ENCODE measurements at regions not wholly inside any gene's neighbourhood (a gene's known extent, or its start where the extent isn't known, plus 50 kb on each side); places are given as distances from the start of the nearest gene placed in this dataset.

DNA sequence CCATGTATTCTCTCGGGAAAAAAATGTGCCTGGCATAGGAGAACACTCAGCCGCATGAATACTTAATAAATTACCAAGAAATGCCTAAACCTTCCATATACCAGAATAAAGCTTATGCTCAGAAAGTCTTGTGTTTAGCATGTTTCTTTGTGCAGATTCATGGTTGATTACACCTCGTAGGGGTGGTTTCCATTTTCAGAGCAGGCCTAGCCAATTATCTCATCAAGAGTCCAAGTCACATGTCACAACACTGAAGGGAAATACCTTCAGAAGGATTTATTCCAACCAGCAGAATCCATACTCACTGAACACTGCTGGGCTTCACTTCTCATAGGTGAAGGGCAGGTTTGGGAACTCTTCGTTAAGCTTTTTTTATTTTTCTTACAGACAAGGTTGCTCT is 539.7 kb downstream of the PLXDC2 start:
- CTCF ChIA-PET (ENCODE audit: low intra/inter-chr PET ratio, low total read pairs): no interaction called here
- ATAC-seq: no peak
- H3K36me3 ChIP-seq (replicated peaks in 1 of 2; ENCODE audit: control insufficient read depth in 1 of 2, insufficient read depth in 2 of 2, low read length in 2 of 2): no peaks in the 10 kb centered on the region
- 5% methylated on average over 4 of the region's 4 CpGs for WGBS (ENCODE audit: low lambda C conversion rate)
- no peak overlapping the region for H3K27ac ChIP-seq (ENCODE audit: extremely low read length, insufficient read depth, low read length)
- H4K20me1 ChIP-seq (ENCODE audit: insufficient read depth, low read length): no peaks in the 10 kb centered on the region
- TF ChIP-seq ZNF430 (CRISPR knock-in tag; IDR thresholded peaks at IDR 0.05) (no peak), ZNF589 (CRISPR knock-in tag; conservative IDR thresholded peaks at IDR 0.05) (no peak), YEATS4 (CRISPR knock-in tag; IDR thresholded peaks at IDR 0.05; ENCODE audit: borderline replicate concordance) (no peak)
- no peak overlapping the region for H3K4me3 ChIP-seq (replicated peaks in 1 of 3; ENCODE audit: insufficient read depth in 1 of 3, low read depth in 2 of 3, low read length in 3 of 3)
- BruUV-seq (replicated peaks): no TSS peak
- H3K9me3 ChIP-seq (ENCODE audit: low read length): peaks cover 80% of the 10 kb centered on the region
- intact Hi-C loops (cut with micrococcal nuclease; ENCODE audit: unreplicated experiment): no loop called here
- no peak for DNase-seq (ENCODE audit: low spot score)
- no peak overlapping the region for H2AFZ ChIP-seq (ENCODE audit: low read length)
- no peaks in the 10 kb centered on the region for H3K79me2 ChIP-seq (ENCODE audit: insufficient read depth, low read length)
- in situ Hi-C loops (cut with HindIII; ENCODE audit: extremely low pct_ligation_motif_present, low pct_unique_long_range_greater_than_20kb): no loop called here
- no peak overlapping the region for H3K9ac ChIP-seq (ENCODE audit: insufficient read depth, low read depth, low read length)
- POLR2A ChIA-PET: no interaction called here
- H3K27me3 ChIP-seq (ENCODE audit: control insufficient read depth in 1 of 2, insufficient read depth in 2 of 2, low read length in 2 of 2): no peaks in the 10 kb centered on the region
- no peaks in the 10 kb centered on the region for H3K4me1 ChIP-seq (ENCODE audit: insufficient read depth, low read length)
- H3K4me2 ChIP-seq (ENCODE audit: low read depth, low read length): no peak overlapping the region
- no peak for FAIRE-seq

DNA sequence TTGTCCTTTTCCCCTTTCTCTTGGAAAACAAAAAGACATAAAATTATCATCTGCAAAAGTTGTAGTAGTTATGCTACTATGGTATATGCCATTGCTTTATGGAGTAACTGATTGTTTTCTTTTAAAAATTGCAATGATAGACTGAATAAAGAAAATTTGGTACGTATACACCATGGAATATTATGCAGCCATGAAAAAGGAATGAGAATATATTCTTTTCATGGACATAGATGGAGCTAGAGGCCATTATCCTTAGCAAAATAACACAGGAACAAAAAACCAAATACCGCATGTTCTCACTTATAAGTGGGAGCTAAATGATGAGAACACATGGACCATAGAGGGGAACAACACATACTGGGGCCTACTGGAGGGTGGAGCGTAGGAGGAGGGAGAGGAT is 538.8 kb downstream of the PLXDC2 start:
- TF ChIP-seq, protein P1, sequence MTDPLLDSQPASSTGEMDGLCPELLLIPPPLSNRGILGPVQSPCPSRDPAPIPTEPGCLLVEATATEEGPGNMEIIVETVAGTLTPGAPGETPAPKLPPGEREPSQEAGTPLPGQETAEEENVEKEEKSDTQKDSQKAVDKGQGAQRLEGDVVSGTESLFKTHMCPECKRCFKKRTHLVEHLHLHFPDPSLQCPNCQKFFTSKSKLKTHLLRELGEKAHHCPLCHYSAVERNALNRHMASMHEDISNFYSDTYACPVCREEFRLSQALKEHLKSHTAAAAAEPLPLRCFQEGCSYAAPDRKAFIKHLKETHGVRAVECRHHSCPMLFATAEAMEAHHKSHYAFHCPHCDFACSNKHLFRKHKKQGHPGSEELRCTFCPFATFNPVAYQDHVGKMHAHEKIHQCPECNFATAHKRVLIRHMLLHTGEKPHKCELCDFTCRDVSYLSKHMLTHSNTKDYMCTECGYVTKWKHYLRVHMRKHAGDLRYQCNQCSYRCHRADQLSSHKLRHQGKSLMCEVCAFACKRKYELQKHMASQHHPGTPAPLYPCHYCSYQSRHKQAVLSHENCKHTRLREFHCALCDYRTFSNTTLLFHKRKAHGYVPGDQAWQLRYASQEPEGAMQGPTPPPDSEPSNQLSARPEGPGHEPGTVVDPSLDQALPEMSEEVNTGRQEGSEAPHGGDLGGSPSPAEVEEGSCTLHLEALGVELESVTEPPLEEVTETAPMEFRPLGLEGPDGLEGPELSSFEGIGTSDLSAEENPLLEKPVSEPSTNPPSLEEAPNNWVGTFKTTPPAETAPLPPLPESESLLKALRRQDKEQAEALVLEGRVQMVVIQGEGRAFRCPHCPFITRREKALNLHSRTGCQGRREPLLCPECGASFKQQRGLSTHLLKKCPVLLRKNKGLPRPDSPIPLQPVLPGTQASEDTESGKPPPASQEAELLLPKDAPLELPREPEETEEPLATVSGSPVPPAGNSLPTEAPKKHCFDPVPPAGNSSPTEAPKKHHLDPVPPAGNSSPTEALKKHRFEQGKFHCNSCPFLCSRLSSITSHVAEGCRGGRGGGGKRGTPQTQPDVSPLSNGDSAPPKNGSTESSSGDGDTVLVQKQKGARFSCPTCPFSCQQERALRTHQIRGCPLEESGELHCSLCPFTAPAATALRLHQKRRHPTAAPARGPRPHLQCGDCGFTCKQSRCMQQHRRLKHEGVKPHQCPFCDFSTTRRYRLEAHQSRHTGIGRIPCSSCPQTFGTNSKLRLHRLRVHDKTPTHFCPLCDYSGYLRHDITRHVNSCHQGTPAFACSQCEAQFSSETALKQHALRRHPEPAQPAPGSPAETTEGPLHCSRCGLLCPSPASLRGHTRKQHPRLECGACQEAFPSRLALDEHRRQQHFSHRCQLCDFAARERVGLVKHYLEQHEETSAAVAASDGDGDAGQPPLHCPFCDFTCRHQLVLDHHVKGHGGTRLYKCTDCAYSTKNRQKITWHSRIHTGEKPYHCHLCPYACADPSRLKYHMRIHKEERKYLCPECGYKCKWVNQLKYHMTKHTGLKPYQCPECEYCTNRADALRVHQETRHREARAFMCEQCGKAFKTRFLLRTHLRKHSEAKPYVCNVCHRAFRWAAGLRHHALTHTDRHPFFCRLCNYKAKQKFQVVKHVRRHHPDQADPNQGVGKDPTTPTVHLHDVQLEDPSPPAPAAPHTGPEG (CRISPR knock-in tag; IDR thresholded peaks at IDR 0.05): no peak
- TF ChIP-seq SCMH1 (CRISPR knock-in tag; IDR thresholded peaks at IDR 0.05; ENCODE audit: borderline replicate concordance): no peak
- no peaks in the 10 kb centered on the region for H3K4me1 ChIP-seq (ENCODE audit: insufficient read depth, low read length)
- no TSS peak for BruUV-seq (replicated peaks)
- no peak overlapping the region for H2AFZ ChIP-seq (ENCODE audit: low read length)
- ATAC-seq (no peak), FAIRE-seq (no peak), DNase-seq (ENCODE audit: low spot score) (no peak)
- H3K36me3 ChIP-seq (replicated peaks in 1 of 2; ENCODE audit: control insufficient read depth in 1 of 2, insufficient read depth in 2 of 2, low read length in 2 of 2): no peaks in the 10 kb centered on the region
- H3K4me2 ChIP-seq (ENCODE audit: low read depth, low read length): no peak overlapping the region
- no peak overlapping the region for H3K4me3 ChIP-seq (replicated peaks in 1 of 3; ENCODE audit: insufficient read depth in 1 of 3, low read depth in 2 of 3, low read length in 3 of 3)
- CTCF ChIA-PET (ENCODE audit: low intra/inter-chr PET ratio, low total read pairs): no interaction called here
- H3K9ac ChIP-seq (ENCODE audit: insufficient read depth, low read depth, low read length): no peak overlapping the region
- H3K9me3 ChIP-seq (ENCODE audit: low read length): peaks cover 72% of the 10 kb centered on the region
- in situ Hi-C loops (cut with HindIII; ENCODE audit: extremely low pct_ligation_motif_present, low pct_unique_long_range_greater_than_20kb) (no loop called here), intact Hi-C loops (cut with micrococcal nuclease; ENCODE audit: unreplicated experiment) (no loop called here)
- WGBS (ENCODE audit: low lambda C conversion rate): 26% methylated on average over 3 of the region's 3 CpGs
- no peaks in the 10 kb centered on the region for H3K27me3 ChIP-seq (ENCODE audit: control insufficient read depth in 1 of 2, insufficient read depth in 2 of 2, low read length in 2 of 2)
- H3K79me2 ChIP-seq (ENCODE audit: insufficient read depth, low read length): no peaks in the 10 kb centered on the region
- POLR2A ChIA-PET: no interaction called here
- H4K20me1 ChIP-seq (ENCODE audit: insufficient read depth, low read length): no peaks in the 10 kb centered on the region
- no peak overlapping the region for H3K27ac ChIP-seq (ENCODE audit: extremely low read length, insufficient read depth, low read length)

All from HepG2 (cell line).